Liver (tissue), 3 donors: ENCODE measurements at regions not wholly inside any gene's neighbourhood (a gene's known extent, or its start where the extent isn't known, plus 50 kb on each side); places are given as distances from the start of the nearest gene placed in this dataset.

Experiments
- FOXA1 ChIP-seq: IDR thresholded peaks from 2 replicates; pipeline ENCODE4 v1.6.1; 2016; ENCODE audit warnings: antibody characterized with exemption
- FOXA2 ChIP-seq: IDR thresholded peaks from 2 replicates; pipeline ENCODE4 v1.6.1; 2016; ENCODE audit warnings: antibody characterized with exemption
- GABPA ChIP-seq, 2 donors: IDR thresholded peaks in 1 of 2; conservative IDR thresholded peaks in 1 of 2; 2 replicates each; pipeline ENCODE4 v1.6.1; 2016; ENCODE audit warnings: antibody characterized with exemption in 2 of 2, mild to moderate bottlenecking in 1 of 2, moderate library complexity in 1 of 2
- JUND ChIP-seq, 2 donors: IDR thresholded peaks; 2 replicates each; pipeline ENCODE4 v1.6.1; 2016; ENCODE audit warnings: antibody characterized with exemption in 2 of 2
- RAD21 ChIP-seq, 2 donors: IDR thresholded peaks; 2 replicates each; pipeline ENCODE4 v1.6.1; 2016; ENCODE audit warnings: antibody characterized with exemption in 2 of 2, mild to moderate bottlenecking in 2 of 2
- REST ChIP-seq: IDR thresholded peaks from 2 replicates; pipeline ENCODE4 v1.6.1; 2016; ENCODE audit warnings: antibody characterized with exemption, mild to moderate bottlenecking
- SP1 ChIP-seq: IDR thresholded peaks from 2 replicates; pipeline ENCODE4 v1.6.1; 2018; ENCODE audit warnings: antibody characterized with exemption, mild to moderate bottlenecking
- TAF1 ChIP-seq: conservative IDR thresholded peaks from 2 replicates; pipeline ENCODE4 v1.6.1; 2016; ENCODE audit warnings: antibody characterized with exemption, mild to moderate bottlenecking
- TF ChIP-seq, protein P1 (sequence below): fragments of 150-350 bp; IDR thresholded peaks from 2 replicates; pipeline ENCODE4 v1.5.1; 2017; ENCODE audit warnings: improper control_type of control experiment, low read depth, low read length; ENCODE audit not compliant: missing input control
- donor health status: healthy.
- donor health status: healthy.

DNA sequence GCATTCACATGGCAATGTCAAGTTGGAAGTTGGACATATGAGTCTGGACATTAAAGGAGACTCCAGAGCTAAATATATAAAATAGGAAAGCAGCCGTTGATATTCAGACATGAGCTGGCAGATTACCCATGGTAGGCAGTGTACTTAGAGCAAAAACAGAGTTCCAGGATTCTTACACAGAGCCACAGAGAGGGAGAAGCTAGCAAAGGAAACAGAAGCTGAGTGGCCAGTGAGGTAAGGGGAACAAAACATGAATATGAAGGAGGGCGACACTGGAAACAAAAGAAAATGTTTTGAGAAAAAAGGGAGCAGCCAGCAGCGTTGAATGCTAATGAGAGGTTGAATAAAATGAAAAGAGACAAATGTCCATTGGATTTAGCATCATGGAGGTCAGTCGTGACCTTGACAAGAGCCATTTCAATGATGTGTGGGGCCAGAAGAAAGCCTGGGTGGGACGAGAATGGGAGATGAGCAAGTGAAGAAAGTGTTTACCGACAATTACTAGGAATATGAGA, 198.4 kb downstream of the POU4F1 start:
- TF ChIP-seq JUND (IDR thresholded peaks at IDR 0.05) = no peak
- no peak for TF ChIP-seq TAF1
- TF ChIP-seq SP1 = no peak
- TF ChIP-seq GABPA (IDR thresholded peaks at IDR 0.05 in 1 of 2, conservative IDR thresholded peaks at IDR 0.05 in 1 of 2) = no peak
- TF ChIP-seq, protein P1, sequence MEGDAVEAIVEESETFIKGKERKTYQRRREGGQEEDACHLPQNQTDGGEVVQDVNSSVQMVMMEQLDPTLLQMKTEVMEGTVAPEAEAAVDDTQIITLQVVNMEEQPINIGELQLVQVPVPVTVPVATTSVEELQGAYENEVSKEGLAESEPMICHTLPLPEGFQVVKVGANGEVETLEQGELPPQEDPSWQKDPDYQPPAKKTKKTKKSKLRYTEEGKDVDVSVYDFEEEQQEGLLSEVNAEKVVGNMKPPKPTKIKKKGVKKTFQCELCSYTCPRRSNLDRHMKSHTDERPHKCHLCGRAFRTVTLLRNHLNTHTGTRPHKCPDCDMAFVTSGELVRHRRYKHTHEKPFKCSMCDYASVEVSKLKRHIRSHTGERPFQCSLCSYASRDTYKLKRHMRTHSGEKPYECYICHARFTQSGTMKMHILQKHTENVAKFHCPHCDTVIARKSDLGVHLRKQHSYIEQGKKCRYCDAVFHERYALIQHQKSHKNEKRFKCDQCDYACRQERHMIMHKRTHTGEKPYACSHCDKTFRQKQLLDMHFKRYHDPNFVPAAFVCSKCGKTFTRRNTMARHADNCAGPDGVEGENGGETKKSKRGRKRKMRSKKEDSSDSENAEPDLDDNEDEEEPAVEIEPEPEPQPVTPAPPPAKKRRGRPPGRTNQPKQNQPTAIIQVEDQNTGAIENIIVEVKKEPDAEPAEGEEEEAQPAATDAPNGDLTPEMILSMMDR = no peak
- no peak for TF ChIP-seq FOXA1
- no peak for TF ChIP-seq RAD21 (IDR thresholded peaks at IDR 0.05)
- TF ChIP-seq FOXA2 = no peak
- no peak for TF ChIP-seq REST
